ENCODE measurements at regions not wholly inside any gene's neighbourhood (a gene's known extent, or its start where the extent isn't known, plus 50 kb on each side); places are given as distances from the start of the nearest gene placed in this dataset.
"Not testable (repeated sequence)": the region's sequence is repeated elsewhere in the genome, so short reads cannot be mapped to it uniquely, and the experiment has no call there.

GRCh38 chr13:90710164-90710759 is 637.2 kb upstream of the MIR17HG start:
- CTCF ChIA-PET, result no interaction called here
- no peaks in the 10 kb centered on the region for H3K36me3 Mint-ChIP-seq (ENCODE audit: low read depth)
- H3K27me3 Mint-ChIP-seq (ENCODE audit: low read depth), result no peaks in the 10 kb centered on the region
- H3K4me1 Mint-ChIP-seq (ENCODE audit: low read depth), result no peaks in the 10 kb centered on the region
- intact Hi-C loops (cut with micrococcal nuclease), result no loop called here
- no peak for DNase-seq
- H3K4me3 Mint-ChIP-seq, result no peak overlapping the region
- peaks cover 3% of the 10 kb centered on the region for H3K9me3 Mint-ChIP-seq
- no peak overlapping the region for H3K27ac Mint-ChIP-seq

GRCh38 chr13:90713441-90714133 is 633.9 kb upstream of the MIR17HG start:
- Mint-ChIP-seq H3K9me3 (peaks cover 5% of the 10 kb centered on the region), H3K36me3 (ENCODE audit: low read depth) (no peaks in the 10 kb centered on the region), H3K4me1 (ENCODE audit: low read depth) (no peaks in the 10 kb centered on the region), H3K4me3 (no peak overlapping the region), H3K27ac (no peak overlapping the region), H3K27me3 (ENCODE audit: low read depth) (no peaks in the 10 kb centered on the region)
- no peak for DNase-seq
- CTCF ChIA-PET, result no interaction called here
- intact Hi-C loops (cut with micrococcal nuclease), result no loop called here

GRCh38 chr13:90715485-90715884 is 632.0 kb upstream of the MIR17HG start:
- H3K9me3 Mint-ChIP-seq, result peaks cover 3% of the 10 kb centered on the region
- no peak for DNase-seq
- no peaks in the 10 kb centered on the region for H3K27me3 Mint-ChIP-seq (ENCODE audit: low read depth)
- no peak overlapping the region for H3K27ac Mint-ChIP-seq
- H3K4me1 Mint-ChIP-seq (ENCODE audit: low read depth), result no peaks in the 10 kb centered on the region
- H3K4me3 Mint-ChIP-seq, result no peak overlapping the region
- H3K36me3 Mint-ChIP-seq (ENCODE audit: low read depth), result no peaks in the 10 kb centered on the region
- CTCF ChIA-PET, result no interaction called here
- intact Hi-C loops (cut with micrococcal nuclease), result no loop called here

GRCh38 chr13:90717451-90717936 is 630.0 kb upstream of the MIR17HG start:
- no peaks in the 10 kb centered on the region for H3K36me3 Mint-ChIP-seq (ENCODE audit: low read depth)
- no peak overlapping the region for H3K27ac Mint-ChIP-seq
- intact Hi-C loops (cut with micrococcal nuclease), result no loop called here
- peaks cover 5% of the 10 kb centered on the region for H3K9me3 Mint-ChIP-seq
- CTCF ChIA-PET, result no interaction called here
- H3K27me3 Mint-ChIP-seq (ENCODE audit: low read depth), result no peaks in the 10 kb centered on the region
- no peak for DNase-seq
- H3K4me1 Mint-ChIP-seq (ENCODE audit: low read depth), result no peaks in the 10 kb centered on the region
- no peak overlapping the region for H3K4me3 Mint-ChIP-seq

- intact Hi-C loops (cut with micrococcal nuclease), result no loop called here
- Mint-ChIP-seq H3K27me3 (ENCODE audit: low read depth) (no peaks in the 10 kb centered on the region), H3K9me3 (peaks cover 5% of the 10 kb centered on the region), H3K27ac (no peak overlapping the region), H3K4me1 (ENCODE audit: low read depth) (no peaks in the 10 kb centered on the region), H3K36me3 (ENCODE audit: low read depth) (no peaks in the 10 kb centered on the region), H3K4me3 (no peak overlapping the region)
- no peak for DNase-seq
- CTCF ChIA-PET, result no interaction called here
Measured at GRCh38 chr13:90719461-90719860, 628.0 kb upstream of the MIR17HG start.

- peaks cover 3% of the 10 kb centered on the region for H3K9me3 Mint-ChIP-seq
- intact Hi-C loops (cut with micrococcal nuclease), result no loop called here
- no peaks in the 10 kb centered on the region for H3K36me3 Mint-ChIP-seq (ENCODE audit: low read depth)
- CTCF ChIA-PET, result no interaction called here
- no peaks in the 10 kb centered on the region for H3K27me3 Mint-ChIP-seq (ENCODE audit: low read depth)
- no peaks in the 10 kb centered on the region for H3K4me1 Mint-ChIP-seq (ENCODE audit: low read depth)
- H3K27ac Mint-ChIP-seq, result no peak overlapping the region
- no peak for DNase-seq
- no peak overlapping the region for H3K4me3 Mint-ChIP-seq
Measured at GRCh38 chr13:90721937-90722336, 625.5 kb upstream of the MIR17HG start.

- H3K27ac Mint-ChIP-seq, result no peak overlapping the region
- intact Hi-C loops (cut with micrococcal nuclease), result no loop called here
- CTCF ChIA-PET, result no interaction called here
- H3K27me3 Mint-ChIP-seq (ENCODE audit: low read depth), result no peaks in the 10 kb centered on the region
- DNase-seq, result no peak
- H3K36me3 Mint-ChIP-seq (ENCODE audit: low read depth), result no peaks in the 10 kb centered on the region
- H3K4me3 Mint-ChIP-seq, result no peak overlapping the region
- H3K4me1 Mint-ChIP-seq (ENCODE audit: low read depth), result no peaks in the 10 kb centered on the region
- peaks cover 2% of the 10 kb centered on the region for H3K9me3 Mint-ChIP-seq
Measured at GRCh38 chr13:90723381-90723780, 624.1 kb upstream of the MIR17HG start.

GRCh38 chr13:90726375-90726774 is 621.1 kb upstream of the MIR17HG start:
- Mint-ChIP-seq H3K4me3 (no peak overlapping the region), H3K9me3 (peaks cover 9% of the 10 kb centered on the region), H3K27me3 (ENCODE audit: low read depth) (no peaks in the 10 kb centered on the region), H3K4me1 (ENCODE audit: low read depth) (no peaks in the 10 kb centered on the region), H3K36me3 (ENCODE audit: low read depth) (no peaks in the 10 kb centered on the region), H3K27ac (no peak overlapping the region)
- no peak for DNase-seq
- CTCF ChIA-PET, result no interaction called here
- intact Hi-C loops (cut with micrococcal nuclease), result no loop called here

- H3K4me1 Mint-ChIP-seq (ENCODE audit: low read depth), result no peaks in the 10 kb centered on the region
- CTCF ChIA-PET, result no interaction called here
- DNase-seq, result no peak
- intact Hi-C loops (cut with micrococcal nuclease), result no loop called here
- no peaks in the 10 kb centered on the region for H3K27me3 Mint-ChIP-seq (ENCODE audit: low read depth)
- H3K9me3 Mint-ChIP-seq, result peaks cover 12% of the 10 kb centered on the region
- no peaks in the 10 kb centered on the region for H3K36me3 Mint-ChIP-seq (ENCODE audit: low read depth)
- H3K4me3 Mint-ChIP-seq, result no peak overlapping the region
- no peak overlapping the region for H3K27ac Mint-ChIP-seq
Measured at GRCh38 chr13:90732049-90732448, 615.4 kb upstream of the MIR17HG start.

GRCh38 chr13:90734497-90734896 is 613.0 kb upstream of the MIR17HG start:
- H3K36me3 Mint-ChIP-seq (ENCODE audit: low read depth); H3K4me3 Mint-ChIP-seq; CTCF ChIA-PET; intact Hi-C loops (cut with micrococcal nuclease); H3K27me3 Mint-ChIP-seq (ENCODE audit: low read depth); H3K27ac Mint-ChIP-seq; H3K4me1 Mint-ChIP-seq (ENCODE audit: low read depth); DNase-seq: not testable (repeated sequence)
- peaks cover 12% of the 10 kb centered on the region for H3K9me3 Mint-ChIP-seq

GRCh38 chr13:90738881-90739280 is 608.6 kb upstream of the MIR17HG start:
- DNase-seq, result no peak
- no peaks in the 10 kb centered on the region for H3K27me3 Mint-ChIP-seq (ENCODE audit: low read depth)
- no peak overlapping the region for H3K4me3 Mint-ChIP-seq
- peaks cover 5% of the 10 kb centered on the region for H3K9me3 Mint-ChIP-seq
- no peaks in the 10 kb centered on the region for H3K36me3 Mint-ChIP-seq (ENCODE audit: low read depth)
- H3K27ac Mint-ChIP-seq, result no peak overlapping the region
- H3K4me1 Mint-ChIP-seq (ENCODE audit: low read depth), result no peaks in the 10 kb centered on the region
- intact Hi-C loops (cut with micrococcal nuclease), result no loop called here
- CTCF ChIA-PET, result no interaction called here

GRCh38 chr13:90740099-90740498 is 607.4 kb upstream of the MIR17HG start:
- Mint-ChIP-seq H3K27ac (no peak overlapping the region), H3K4me3 (no peak overlapping the region), H3K36me3 (ENCODE audit: low read depth) (no peaks in the 10 kb centered on the region), H3K4me1 (ENCODE audit: low read depth) (no peaks in the 10 kb centered on the region), H3K9me3 (peaks cover 3% of the 10 kb centered on the region), H3K27me3 (ENCODE audit: low read depth) (no peaks in the 10 kb centered on the region)
- DNase-seq, result no peak
- intact Hi-C loops (cut with micrococcal nuclease), result no loop called here
- CTCF ChIA-PET, result no interaction called here

GRCh38 chr13:90742381-90742780 is 605.1 kb upstream of the MIR17HG start:
- H3K4me3 Mint-ChIP-seq, result no peak overlapping the region
- H3K27ac Mint-ChIP-seq, result no peak overlapping the region
- H3K9me3 Mint-ChIP-seq, result no peaks in the 10 kb centered on the region
- intact Hi-C loops (cut with micrococcal nuclease), result no loop called here
- H3K36me3 Mint-ChIP-seq (ENCODE audit: low read depth), result no peaks in the 10 kb centered on the region
- CTCF ChIA-PET, result no interaction called here
- H3K27me3 Mint-ChIP-seq (ENCODE audit: low read depth), result no peaks in the 10 kb centered on the region
- H3K4me1 Mint-ChIP-seq (ENCODE audit: low read depth), result no peaks in the 10 kb centered on the region
- DNase-seq, result no peak

All from activated naive CD4-positive, alpha-beta T cell treated with anti-CD3 and anti-CD28 coated beads for 36 hours (primary cell).